ENCODE measurements at regions not wholly inside any gene's neighbourhood (a gene's known extent, or its start where the extent isn't known, plus 50 kb on each side); places are given as distances from the start of the nearest gene placed in this dataset.

DNA sequence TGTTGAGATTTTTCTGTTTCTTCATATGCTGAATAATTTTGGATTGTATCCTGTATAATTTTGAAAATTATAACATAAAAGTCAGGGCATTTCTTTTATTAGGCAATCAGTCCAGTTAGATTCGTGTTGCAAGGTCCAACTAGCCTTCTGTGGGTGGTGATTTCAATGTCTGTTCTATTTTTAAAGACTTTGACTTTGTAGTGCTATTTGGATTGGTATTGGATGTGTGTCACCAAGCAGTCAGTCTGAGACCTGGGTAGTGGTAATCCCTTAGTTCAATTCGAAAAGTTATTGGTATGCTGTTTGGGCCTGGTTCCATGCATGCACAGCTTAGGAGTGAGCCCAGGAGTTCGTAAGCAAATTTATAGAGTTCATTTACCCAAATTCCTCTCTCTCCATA lies 82.2 kb downstream of the EPDR1 start:
- Histone ChIP-seq H2AFZ (ENCODE audit: low read length) (no peak overlapping the region), H3K4me1 (ENCODE audit: insufficient read depth, low read length, poor library complexity, severe bottlenecking) (no peaks in the 10 kb centered on the region), H3K4me3 (ENCODE audit: low read length, poor library complexity, severe bottlenecking) (no peak overlapping the region), H3K27me3 (ENCODE audit: insufficient read depth, low read length, poor library complexity, severe bottlenecking) (no peaks in the 10 kb centered on the region), H3K4me2 (ENCODE audit: low read depth, low read length, poor library complexity, severe bottlenecking) (no peak overlapping the region), H4K20me1 (ENCODE audit: insufficient read depth, low read length, poor library complexity, severe bottlenecking) (no peaks in the 10 kb centered on the region), H3F3A (ENCODE audit: low read depth) (no peaks in the 10 kb centered on the region), H3K9me2 (replicated peaks; ENCODE audit: low read depth, low read length) (no peaks in the 10 kb centered on the region), H3K9ac (ENCODE audit: low read depth, low read length, poor library complexity, severe bottlenecking) (no peak overlapping the region), H3K36me3 (ENCODE audit: insufficient read depth, low read length) (no peaks in the 10 kb centered on the region), H3K79me2 (ENCODE audit: insufficient read depth, low read length) (no peaks in the 10 kb centered on the region), H3K9me3 (ENCODE audit: insufficient read depth, low read depth, low read length) (no peaks in the 10 kb centered on the region)
- TF ChIP-seq, protein P1, sequence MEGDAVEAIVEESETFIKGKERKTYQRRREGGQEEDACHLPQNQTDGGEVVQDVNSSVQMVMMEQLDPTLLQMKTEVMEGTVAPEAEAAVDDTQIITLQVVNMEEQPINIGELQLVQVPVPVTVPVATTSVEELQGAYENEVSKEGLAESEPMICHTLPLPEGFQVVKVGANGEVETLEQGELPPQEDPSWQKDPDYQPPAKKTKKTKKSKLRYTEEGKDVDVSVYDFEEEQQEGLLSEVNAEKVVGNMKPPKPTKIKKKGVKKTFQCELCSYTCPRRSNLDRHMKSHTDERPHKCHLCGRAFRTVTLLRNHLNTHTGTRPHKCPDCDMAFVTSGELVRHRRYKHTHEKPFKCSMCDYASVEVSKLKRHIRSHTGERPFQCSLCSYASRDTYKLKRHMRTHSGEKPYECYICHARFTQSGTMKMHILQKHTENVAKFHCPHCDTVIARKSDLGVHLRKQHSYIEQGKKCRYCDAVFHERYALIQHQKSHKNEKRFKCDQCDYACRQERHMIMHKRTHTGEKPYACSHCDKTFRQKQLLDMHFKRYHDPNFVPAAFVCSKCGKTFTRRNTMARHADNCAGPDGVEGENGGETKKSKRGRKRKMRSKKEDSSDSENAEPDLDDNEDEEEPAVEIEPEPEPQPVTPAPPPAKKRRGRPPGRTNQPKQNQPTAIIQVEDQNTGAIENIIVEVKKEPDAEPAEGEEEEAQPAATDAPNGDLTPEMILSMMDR (conservative IDR thresholded peaks at IDR 0.05; ENCODE audit: low read length) = no peak
- no peak for TF ChIP-seq EZH2phosphoT487 (IDR thresholded peaks at IDR 0.05; ENCODE audit: borderline replicate concordance)

DNA sequence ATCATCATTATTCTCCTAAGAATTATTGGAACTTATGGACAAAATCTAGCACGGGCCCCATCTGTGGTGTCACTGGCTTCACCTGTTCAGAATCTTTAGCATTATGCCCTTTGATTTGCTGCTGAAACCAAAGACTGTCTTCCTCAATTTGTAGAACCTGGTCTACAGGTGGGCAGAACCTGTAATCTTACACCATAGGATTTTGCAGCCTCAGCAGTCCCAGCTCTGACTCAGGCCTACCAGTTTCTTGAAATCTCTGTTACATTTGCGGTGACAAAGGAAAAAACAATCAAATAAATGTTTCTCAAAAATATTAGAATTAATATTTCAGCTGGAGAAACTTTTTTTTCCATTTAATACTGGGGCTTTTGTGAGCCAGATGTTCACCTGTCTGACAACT lies 86.1 kb downstream of the EPDR1 start:
- H3F3A ChIP-seq (ENCODE audit: low read depth) = no peaks in the 10 kb centered on the region
- H2AFZ ChIP-seq (ENCODE audit: low read length) = no peak overlapping the region
- H3K27me3 ChIP-seq (ENCODE audit: insufficient read depth, low read length, poor library complexity, severe bottlenecking) = no peaks in the 10 kb centered on the region
- no peaks in the 10 kb centered on the region for H3K36me3 ChIP-seq (ENCODE audit: insufficient read depth, low read length)
- H3K4me2 ChIP-seq (ENCODE audit: low read depth, low read length, poor library complexity, severe bottlenecking) = no peak overlapping the region
- H4K20me1 ChIP-seq (ENCODE audit: insufficient read depth, low read length, poor library complexity, severe bottlenecking) = no peaks in the 10 kb centered on the region
- TF ChIP-seq, protein P1 (conservative IDR thresholded peaks at IDR 0.05; ENCODE audit: low read length) = no peak
- no peak for TF ChIP-seq EZH2phosphoT487 (IDR thresholded peaks at IDR 0.05; ENCODE audit: borderline replicate concordance)
- H3K9me2 ChIP-seq (replicated peaks; ENCODE audit: low read depth, low read length) = no peaks in the 10 kb centered on the region
- H3K79me2 ChIP-seq (ENCODE audit: insufficient read depth, low read length) = no peaks in the 10 kb centered on the region
- no peak overlapping the region for H3K4me3 ChIP-seq (ENCODE audit: low read length, poor library complexity, severe bottlenecking)
- peaks cover 6% of the 10 kb centered on the region for H3K9me3 ChIP-seq (ENCODE audit: insufficient read depth, low read depth, low read length)
- H3K9ac ChIP-seq (ENCODE audit: low read depth, low read length, poor library complexity, severe bottlenecking) = no peak overlapping the region
- no peaks in the 10 kb centered on the region for H3K4me1 ChIP-seq (ENCODE audit: insufficient read depth, low read length, poor library complexity, severe bottlenecking)

DNA sequence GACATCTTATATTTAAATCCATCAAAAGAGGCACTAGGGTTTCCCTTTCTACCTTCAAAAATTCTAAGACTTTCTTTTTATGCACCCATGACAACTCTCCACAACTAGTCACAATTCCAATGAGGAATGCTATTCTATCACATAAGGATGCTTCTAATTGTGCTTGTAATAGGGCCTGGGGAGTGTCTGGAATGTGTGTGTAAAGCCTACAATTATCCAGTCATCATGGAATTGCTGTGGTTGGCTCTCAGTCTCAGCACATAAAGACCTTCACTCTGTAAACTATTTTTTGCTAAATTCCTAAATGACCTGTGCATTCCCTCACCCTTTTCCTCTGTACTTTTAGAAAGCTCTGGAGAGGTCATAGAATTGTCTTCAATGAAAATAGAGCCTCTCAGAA lies 86.7 kb downstream of the EPDR1 start:
- Histone ChIP-seq H3K9me2 (replicated peaks; ENCODE audit: low read depth, low read length) (no peaks in the 10 kb centered on the region), H3F3A (ENCODE audit: low read depth) (no peaks in the 10 kb centered on the region), H3K4me1 (ENCODE audit: insufficient read depth, low read length, poor library complexity, severe bottlenecking) (no peaks in the 10 kb centered on the region), H4K20me1 (ENCODE audit: insufficient read depth, low read length, poor library complexity, severe bottlenecking) (no peaks in the 10 kb centered on the region), H3K27me3 (ENCODE audit: insufficient read depth, low read length, poor library complexity, severe bottlenecking) (no peaks in the 10 kb centered on the region), H2AFZ (ENCODE audit: low read length) (no peak overlapping the region), H3K4me3 (ENCODE audit: low read length, poor library complexity, severe bottlenecking) (no peak overlapping the region), H3K9ac (ENCODE audit: low read depth, low read length, poor library complexity, severe bottlenecking) (no peak overlapping the region), H3K79me2 (ENCODE audit: insufficient read depth, low read length) (no peaks in the 10 kb centered on the region), H3K4me2 (ENCODE audit: low read depth, low read length, poor library complexity, severe bottlenecking) (no peak overlapping the region), H3K9me3 (ENCODE audit: insufficient read depth, low read depth, low read length) (peaks cover 6% of the 10 kb centered on the region), H3K36me3 (ENCODE audit: insufficient read depth, low read length) (no peaks in the 10 kb centered on the region)
- TF ChIP-seq EZH2phosphoT487 (IDR thresholded peaks at IDR 0.05; ENCODE audit: borderline replicate concordance) = no peak
- TF ChIP-seq, protein P1 (conservative IDR thresholded peaks at IDR 0.05; ENCODE audit: low read length) = no peak
